Osteoblast (primary cell): ENCODE measurements at regions not wholly inside any gene's neighbourhood (a gene's known extent, or its start where the extent isn't known, plus 50 kb on each side); places are given as distances from the start of the nearest gene placed in this dataset.
"Not testable (repeated sequence)": the region's sequence is repeated elsewhere in the genome, so short reads cannot be mapped to it uniquely, and the experiment has no call there.

Experiments
- DNase-seq: peaks from one replicate; pipeline ENCODE4 v3.0.0; 2011; ENCODE audit warnings: low spot score, mixed read lengths; ENCODE audit not compliant: insufficient read length; ENCODE audit errors: missing footprints
- H2AFZ ChIP-seq: 2 replicates; pipeline ENCODE4 v1.6.0; 2011; ENCODE audit warnings: mild to moderate bottlenecking, low read length
- H3K27ac ChIP-seq: 2 replicates; pipeline ENCODE4 v1.5.1; 2011; ENCODE audit warnings: mild to moderate bottlenecking, low read depth, low read length, moderate library complexity
- H3K27me3 ChIP-seq: 2 replicates; pipeline ENCODE4 v1.6.0; 2012; ENCODE audit warnings: mild to moderate bottlenecking, control low read depth, inconsistent platforms, low read length, moderate library complexity; ENCODE audit not compliant: insufficient read depth
- H3K36me3 ChIP-seq: 2 replicates; pipeline ENCODE4 v1.5.1; 2011; ENCODE audit warnings: mild to moderate bottlenecking, low read length, control low read depth, moderate library complexity; ENCODE audit not compliant: insufficient read depth
- H3K4me1 ChIP-seq: 2 replicates; pipeline ENCODE4 v1.5.1; 2011; ENCODE audit warnings: mild to moderate bottlenecking, low read length, control low read depth, moderate library complexity; ENCODE audit not compliant: insufficient read depth
- H3K4me2 ChIP-seq: 2 replicates; pipeline ENCODE4 v1.6.0; 2011; ENCODE audit warnings: mild to moderate bottlenecking, low read length; ENCODE audit not compliant: insufficient read depth
- H3K4me3 ChIP-seq: fragments of 200-600 bp; sonication (generic); 3 replicates; pipeline ENCODE4 v1.5.1; 2012; ENCODE audit warnings: mild to moderate bottlenecking, low read length, inconsistent platforms; ENCODE audit not compliant: insufficient read depth
- H3K79me2 ChIP-seq: 2 replicates; pipeline ENCODE4 v1.6.0; 2012; ENCODE audit warnings: mild to moderate bottlenecking, low read length, control low read depth, inconsistent platforms; ENCODE audit not compliant: insufficient read depth
- H3K9me3 ChIP-seq: 2 replicates; pipeline ENCODE4 v1.5.1; 2011; ENCODE audit warnings: low read depth, low read length, control low read depth
- H4K20me1 ChIP-seq: 2 replicates; pipeline ENCODE4 v1.6.0; 2012; ENCODE audit warnings: mild to moderate bottlenecking, low read length, control low read depth; ENCODE audit not compliant: insufficient read depth
- TF ChIP-seq, protein P1 (sequence below): IDR thresholded peaks from 2 replicates; pipeline ENCODE4 v1.5.1; 2011; ENCODE audit warnings: mild to moderate bottlenecking, low read depth, low read length, moderate library complexity; ENCODE audit errors: extremely low read depth

DNA sequence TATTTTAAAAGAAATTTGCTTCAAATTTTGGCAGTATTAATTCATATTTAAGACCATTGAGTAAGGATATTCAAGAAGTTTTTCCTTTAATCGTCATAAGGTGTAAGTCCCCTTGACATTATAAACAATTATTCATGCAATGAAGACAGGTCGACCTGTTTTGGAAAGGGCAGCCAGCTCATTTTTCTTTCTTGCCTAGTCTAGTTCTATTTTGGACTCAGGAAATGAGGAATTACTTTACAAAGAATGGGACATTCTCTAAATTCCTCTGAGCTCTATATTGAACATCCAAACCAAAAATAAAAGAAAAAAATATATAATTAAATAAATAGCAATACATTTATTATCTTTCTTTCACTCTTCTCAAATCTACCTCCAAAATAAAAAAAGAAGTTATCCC is 595.6 kb upstream of the KIF2B start:
- Histone ChIP-seq H3K4me3 (no peak overlapping the region), H3K27ac (no peak overlapping the region), H4K20me1 (no peaks in the 10 kb centered on the region), H2AFZ (no peak overlapping the region), H3K4me2 (no peak overlapping the region), H3K4me1 (no peaks in the 10 kb centered on the region), H3K27me3 (no peaks in the 10 kb centered on the region), H3K9me3 (no peaks in the 10 kb centered on the region), H3K36me3 (no peaks in the 10 kb centered on the region), H3K79me2 (no peaks in the 10 kb centered on the region)
- no peak for DNase-seq
- TF ChIP-seq, protein P1, sequence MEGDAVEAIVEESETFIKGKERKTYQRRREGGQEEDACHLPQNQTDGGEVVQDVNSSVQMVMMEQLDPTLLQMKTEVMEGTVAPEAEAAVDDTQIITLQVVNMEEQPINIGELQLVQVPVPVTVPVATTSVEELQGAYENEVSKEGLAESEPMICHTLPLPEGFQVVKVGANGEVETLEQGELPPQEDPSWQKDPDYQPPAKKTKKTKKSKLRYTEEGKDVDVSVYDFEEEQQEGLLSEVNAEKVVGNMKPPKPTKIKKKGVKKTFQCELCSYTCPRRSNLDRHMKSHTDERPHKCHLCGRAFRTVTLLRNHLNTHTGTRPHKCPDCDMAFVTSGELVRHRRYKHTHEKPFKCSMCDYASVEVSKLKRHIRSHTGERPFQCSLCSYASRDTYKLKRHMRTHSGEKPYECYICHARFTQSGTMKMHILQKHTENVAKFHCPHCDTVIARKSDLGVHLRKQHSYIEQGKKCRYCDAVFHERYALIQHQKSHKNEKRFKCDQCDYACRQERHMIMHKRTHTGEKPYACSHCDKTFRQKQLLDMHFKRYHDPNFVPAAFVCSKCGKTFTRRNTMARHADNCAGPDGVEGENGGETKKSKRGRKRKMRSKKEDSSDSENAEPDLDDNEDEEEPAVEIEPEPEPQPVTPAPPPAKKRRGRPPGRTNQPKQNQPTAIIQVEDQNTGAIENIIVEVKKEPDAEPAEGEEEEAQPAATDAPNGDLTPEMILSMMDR = no peak

DNA sequence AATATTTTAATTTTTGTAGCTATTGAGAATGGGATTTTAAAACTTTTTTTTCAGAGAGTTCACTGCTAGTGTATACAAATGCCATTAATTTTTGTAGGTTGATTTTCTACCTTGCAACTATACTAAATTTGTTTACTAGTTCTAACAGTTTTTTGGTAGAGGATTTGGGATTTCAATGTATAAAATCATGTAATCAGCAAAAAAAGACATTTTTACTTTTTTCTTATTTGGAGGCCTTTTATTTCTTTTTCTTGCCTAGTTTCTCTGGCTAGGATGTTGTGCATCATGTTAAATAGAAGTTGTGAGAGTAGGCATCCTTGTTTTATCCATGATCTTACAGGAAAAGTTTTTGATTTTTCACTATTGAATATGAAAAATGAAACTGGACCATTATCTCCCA is 602.9 kb upstream of the KIF2B start:
- Histone ChIP-seq H4K20me1 (no peaks in the 10 kb centered on the region), H3K4me3 (no peak overlapping the region), H3K9me3 (no peaks in the 10 kb centered on the region), H3K27me3 (no peaks in the 10 kb centered on the region), H3K36me3 (no peaks in the 10 kb centered on the region), H3K79me2 (no peaks in the 10 kb centered on the region), H2AFZ (no peak overlapping the region), H3K27ac (no peak overlapping the region), H3K4me1 (no peaks in the 10 kb centered on the region), H3K4me2 (no peak overlapping the region)
- TF ChIP-seq, protein P1 = no peak
- no peak for DNase-seq

DNA sequence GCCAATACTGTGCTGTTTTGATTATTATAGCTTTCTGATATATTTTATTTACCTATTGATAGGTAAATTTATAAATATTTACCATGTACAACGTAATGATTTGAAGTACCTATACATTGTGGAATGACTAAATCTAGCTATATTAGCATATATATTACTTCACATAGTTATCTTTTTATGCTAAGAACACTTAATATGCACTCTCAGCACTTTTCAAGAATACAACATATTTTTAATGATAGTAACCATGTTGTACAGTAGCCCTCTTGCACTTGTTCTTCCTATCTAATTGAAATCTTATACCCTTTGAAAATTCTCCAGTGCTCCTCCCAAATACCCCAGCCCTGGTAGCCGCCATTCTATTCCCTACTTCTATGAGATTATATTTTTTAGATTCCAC is 604.0 kb upstream of the KIF2B start:
- H2AFZ ChIP-seq = no peak overlapping the region
- TF ChIP-seq, protein P1 = no peak
- H3K79me2 ChIP-seq = no peaks in the 10 kb centered on the region
- no peaks in the 10 kb centered on the region for H3K27me3 ChIP-seq
- H3K9me3 ChIP-seq = no peaks in the 10 kb centered on the region
- H3K4me3 ChIP-seq = no peak overlapping the region
- H3K4me1 ChIP-seq = no peaks in the 10 kb centered on the region
- no peak for DNase-seq
- no peaks in the 10 kb centered on the region for H3K36me3 ChIP-seq
- no peak overlapping the region for H3K27ac ChIP-seq
- no peak overlapping the region for H3K4me2 ChIP-seq
- H4K20me1 ChIP-seq = no peaks in the 10 kb centered on the region

DNA sequence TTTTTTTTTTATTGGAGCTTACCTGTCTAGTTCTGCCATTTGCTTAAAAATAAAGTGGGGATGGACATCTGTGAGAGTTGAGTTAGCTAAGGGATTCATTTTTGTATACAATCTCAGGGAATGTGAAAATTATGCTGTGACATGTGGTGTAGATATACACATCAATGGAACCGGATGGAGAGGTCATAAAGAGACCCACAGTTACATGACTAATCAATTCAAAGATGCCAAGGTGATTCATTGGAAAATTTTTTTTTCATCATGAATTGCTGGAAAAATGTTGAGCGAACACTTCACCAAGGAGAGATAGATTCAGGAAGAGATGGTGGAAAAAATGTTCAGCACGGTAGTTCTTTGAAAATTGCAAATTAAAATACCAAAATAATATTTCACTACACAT is 605.4 kb upstream of the KIF2B start:
- no peak overlapping the region for H3K4me2 ChIP-seq
- no peaks in the 10 kb centered on the region for H3K4me1 ChIP-seq
- no peak overlapping the region for H2AFZ ChIP-seq
- no peak overlapping the region for H3K27ac ChIP-seq
- H3K79me2 ChIP-seq = no peaks in the 10 kb centered on the region
- no peak overlapping the region for H3K4me3 ChIP-seq
- TF ChIP-seq, protein P1 = no peak
- peaks cover 3% of the 10 kb centered on the region for H3K9me3 ChIP-seq
- DNase-seq = peak; percentile 3
- H3K27me3 ChIP-seq = no peaks in the 10 kb centered on the region
- no peaks in the 10 kb centered on the region for H3K36me3 ChIP-seq
- no peaks in the 10 kb centered on the region for H4K20me1 ChIP-seq

DNA sequence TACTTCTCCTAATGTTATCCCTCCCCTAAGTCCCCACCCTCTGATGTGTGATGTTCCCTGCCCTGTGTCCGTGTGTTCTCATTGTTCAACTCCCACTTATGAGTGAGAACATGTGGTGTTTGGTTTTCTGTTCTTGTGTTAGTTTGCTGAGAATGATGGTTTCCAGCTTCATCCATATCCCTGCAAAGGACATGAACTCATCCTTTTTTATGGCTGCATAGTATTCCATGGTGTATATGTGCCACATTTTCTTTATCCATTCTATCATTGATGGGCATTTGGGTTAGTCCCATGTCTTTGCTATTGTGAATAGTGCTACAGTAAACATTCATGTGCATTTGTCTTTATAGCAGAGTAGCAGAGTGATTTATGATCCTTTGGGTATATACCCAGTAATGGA is 613.8 kb upstream of the KIF2B start:
- H3K79me2 ChIP-seq, H3K27ac ChIP-seq, H3K4me1 ChIP-seq, H4K20me1 ChIP-seq, DNase-seq, H3K9me3 ChIP-seq, H3K27me3 ChIP-seq, H3K36me3 ChIP-seq, H2AFZ ChIP-seq, H3K4me2 ChIP-seq, H3K4me3 ChIP-seq: not testable (repeated sequence)
